PC-9 (cell line): ENCODE measurements at regions not wholly inside any gene's neighbourhood (a gene's known extent, or its start where the extent isn't known, plus 50 kb on each side); places are given as distances from the start of the nearest gene placed in this dataset.
A peak's percentile ranks its signal among the peaks of the same experiment; 100 is the strongest.

ENCODE experiments used
- BruUV-seq: library from RNA; stranded (reverse); fragments of 400-500 nt; replicated peaks from 2 replicates; lab custom pipeline; 2021; lab: Mats Ljungman, UMichigan
- CTCF ChIA-PET: fragments of 300-600 bp; sonication (Branson Sonifier 250); formaldehyde crosslinking; loops from one replicate; lab custom pipeline; 2022; ENCODE audit warnings: antibody characterized with exemption; lab: Charles Lee
- POLR2A ChIA-PET: fragments of 300-600 bp; sonication (Branson Sonifier 250); formaldehyde crosslinking; loops from one replicate; lab custom pipeline; 2022; ENCODE audit warnings: antibody characterized with exemption; ENCODE audit not compliant: unreplicated experiment; lab: Charles Lee
- DNase-seq, 2 experiments: peaks; one replicate each; pipeline versions ENCODE4 v3.0.0 to v3.0.0-alpha.2; 2015 to 2022; ENCODE audit warnings: mixed read lengths in 1 of 2
- H2AFZ ChIP-seq: fragments of 200-600 bp; sonication (generic); 2 replicates; pipeline ENCODE4 v1.8.1; 2017; ENCODE audit warnings: antibody characterized with exemption
- H3F3A ChIP-seq: fragments of 200-600 bp; sonication (generic); 2 replicates; pipeline ENCODE4 v1.8.1; 2017; ENCODE audit warnings: antibody characterized with exemption, mild to moderate bottlenecking, low read depth; ENCODE audit not compliant: insufficient read depth
- H3K27ac ChIP-seq: fragments of 200-600 bp; sonication (generic); 2 replicates; pipeline ENCODE4 v1.6.1; 2016; ENCODE audit warnings: mixed run types
- H3K27me3 ChIP-seq: fragments of 200-600 bp; sonication (generic); 2 replicates; pipeline ENCODE4 v1.6.1; 2016; ENCODE audit warnings: low read depth, mixed run types; ENCODE audit not compliant: insufficient read depth
- H3K36me3 ChIP-seq: fragments of 200-600 bp; sonication (generic); 2 replicates; pipeline ENCODE4 v1.6.1; 2016; ENCODE audit warnings: low read depth, mixed run types
- H3K4me1 ChIP-seq: fragments of 200-600 bp; sonication (generic); replicated peaks from 2 replicates; pipeline ENCODE4 v1.6.1; 2016; ENCODE audit warnings: mixed run types; ENCODE audit not compliant: insufficient read depth
- H3K4me2 ChIP-seq: fragments of 200-600 bp; sonication (generic); 2 replicates; pipeline ENCODE4 v1.6.1; 2017; ENCODE audit warnings: mixed run types
- H3K4me3 ChIP-seq: fragments of 200-600 bp; sonication (generic); 2 replicates; pipeline ENCODE4 v1.6.1; 2016; ENCODE audit warnings: mixed run types
- H3K79me2 ChIP-seq: fragments of 200-600 bp; sonication (generic); 2 replicates; pipeline ENCODE4 v1.6.1; 2017; ENCODE audit warnings: low read depth, mixed run types
- H3K9me2 ChIP-seq: fragments of 200-600 bp; sonication (generic); 2 replicates; pipeline ENCODE4 v1.8.1; 2017; ENCODE audit warnings: mild to moderate bottlenecking; ENCODE audit not compliant: insufficient read depth
- H3K9me3 ChIP-seq: fragments of 200-600 bp; sonication (generic); 2 replicates; pipeline ENCODE4 v1.8.1; 2016; ENCODE audit warnings: low read depth; ENCODE audit not compliant: insufficient read depth
- H4K20me1 ChIP-seq: fragments of 200-600 bp; sonication (generic); 2 replicates; pipeline ENCODE4 v1.8.1; 2017; ENCODE audit not compliant: insufficient read depth
- CTCF ChIP-seq: fragments of 200-600 bp; sonication (generic); conservative IDR thresholded peaks from 2 replicates; pipeline ENCODE4 v1.6.1; 2017; ENCODE audit warnings: mixed run types, antibody characterized with exemption, mild to moderate bottlenecking, moderate library complexity
- EZH2 ChIP-seq: fragments of 200-600 bp; sonication (generic); IDR thresholded peaks from 2 replicates; pipeline ENCODE4 v1.8.0; 2017; ENCODE audit warnings: antibody characterized with exemption, low read depth
- intact Hi-C: fragments of 100-400 bp; cut with micrococcal nuclease; formaldehyde crosslinking; loops from one replicate; pipeline ENCODE4 v1.10.0; 2022; ENCODE audit not compliant: unreplicated experiment

GRCh38 chr18:29169599-29169998, 992.7 kb upstream of the CDH2 start:
- Histone ChIP-seq H3K9me2 (no peaks in the 10 kb centered on the region), H3F3A (0 out of 2 replicates have a peak, but pooled peaks cover 4% of the 10 kb centered on the region), H3K4me3 (no peak overlapping the region), H2AFZ (no peak overlapping the region), H4K20me1 (no peaks in the 10 kb centered on the region), H3K79me2 (no peaks in the 10 kb centered on the region), H3K4me2 (no peak overlapping the region), H3K9me3 (no peaks in the 10 kb centered on the region), H3K4me1 (peaks cover 10% of the 10 kb centered on the region; the same call in 1 of the 2 replicates), H3K27me3 (no peaks in the 10 kb centered on the region), H3K36me3 (no peaks in the 10 kb centered on the region), H3K27ac (no peak overlapping the region)
- TF ChIP-seq CTCF: no peak
- TF ChIP-seq EZH2: no peak
- ChIA-PET CTCF (no interaction called here), POLR2A (no interaction called here)
- BruUV-seq: no TSS peak
- intact Hi-C loops: no loop called here
- DNase-seq: no peak

- no peak overlapping the region for H2AFZ ChIP-seq
- 0 out of 2 replicates have a peak overlapping the region, but pooled peaks have one; percentile 1 for H3K4me2 ChIP-seq
- ChIA-PET CTCF (no interaction called here), POLR2A (no interaction called here)
- H4K20me1 ChIP-seq: no peaks in the 10 kb centered on the region
- H3K4me1 ChIP-seq: peaks cover 23% of the 10 kb centered on the region; the same call in 1 of the 2 replicates
- H3K4me3 ChIP-seq: no peak overlapping the region
- intact Hi-C loops: loop anchor here (1.0 kb wide), 1 partner anchor 10 kb away; no protein-coding TSS in a partner anchor
- H3K9me2 ChIP-seq: no peaks in the 10 kb centered on the region; the same call in 1 of the 2 replicates
- H3K36me3 ChIP-seq: no peaks in the 10 kb centered on the region
- no peaks in the 10 kb centered on the region for H3K27me3 ChIP-seq
- peak overlapping the region; percentile 74 for H3K27ac ChIP-seq
- H3F3A ChIP-seq: 0 out of 2 replicates have a peak, but pooled peaks cover 4% of the 10 kb centered on the region
- no peaks in the 10 kb centered on the region for H3K9me3 ChIP-seq
- no peaks in the 10 kb centered on the region for H3K79me2 ChIP-seq
- no peak for TF ChIP-seq EZH2
- TF ChIP-seq CTCF: no peak
- BruUV-seq: TSS peak; percentile 41
- peak in 1 of 2 experiments; percentile 53 for DNase-seq
Observed at GRCh38 chr18:29164993-29165599, 988.2 kb upstream of the CDH2 start.

GRCh38 chr18:29164020-29164706, 987.2 kb upstream of the CDH2 start:
- POLR2A ChIA-PET: no interaction called here
- Histone ChIP-seq H3K4me2 (0 out of 2 replicates have a peak overlapping the region, but pooled peaks have one; percentile 1), H3K27me3 (no peaks in the 10 kb centered on the region), H3K79me2 (no peaks in the 10 kb centered on the region), H2AFZ (no peak overlapping the region), H3K27ac (peak overlapping the region; percentile 74), H3K9me2 (no peaks in the 10 kb centered on the region; the same call in 1 of the 2 replicates), H4K20me1 (no peaks in the 10 kb centered on the region), H3K36me3 (no peaks in the 10 kb centered on the region), H3K4me3 (no peak overlapping the region), H3K4me1 (peaks cover 23% of the 10 kb centered on the region; the same call in 1 of the 2 replicates), H3K9me3 (no peaks in the 10 kb centered on the region), H3F3A (0 out of 2 replicates have a peak, but pooled peaks cover 4% of the 10 kb centered on the region)
- TSS peak; percentile 45 for BruUV-seq
- no peak for TF ChIP-seq CTCF
- no peak for TF ChIP-seq EZH2
- intact Hi-C loops: no loop called here
- DNase-seq: peak in 1 of 2 experiments; percentile 37
- CTCF ChIA-PET: no interaction called here
